ENCODE measurements at regions not wholly inside any gene's neighbourhood (a gene's known extent, or its start where the extent isn't known, plus 50 kb on each side); places are given as distances from the start of the nearest gene placed in this dataset.

DNA sequence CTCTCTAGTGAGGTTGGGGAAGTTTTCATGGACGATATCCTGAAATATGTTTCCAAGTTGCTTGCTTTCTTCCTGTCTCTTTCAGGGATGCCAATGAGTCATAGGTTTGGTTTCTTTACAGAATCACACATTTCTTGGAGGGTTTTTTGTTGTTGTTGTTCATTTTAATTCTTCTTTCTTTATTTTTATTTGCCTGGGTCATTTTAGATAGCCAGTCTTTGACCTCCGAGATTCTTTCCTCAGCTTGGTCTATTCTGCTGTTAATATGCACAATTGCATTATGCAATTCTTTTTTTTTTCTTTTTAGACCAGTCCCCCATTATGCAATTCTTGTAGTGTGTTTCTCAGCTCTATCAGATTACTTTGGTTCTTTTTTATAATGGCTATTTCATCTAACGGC lies 338.9 kb downstream of the AEBP2 start:
- no peak for DNase-seq (ENCODE audit: extremely low spot score)
- TF ChIP-seq, protein P1, sequence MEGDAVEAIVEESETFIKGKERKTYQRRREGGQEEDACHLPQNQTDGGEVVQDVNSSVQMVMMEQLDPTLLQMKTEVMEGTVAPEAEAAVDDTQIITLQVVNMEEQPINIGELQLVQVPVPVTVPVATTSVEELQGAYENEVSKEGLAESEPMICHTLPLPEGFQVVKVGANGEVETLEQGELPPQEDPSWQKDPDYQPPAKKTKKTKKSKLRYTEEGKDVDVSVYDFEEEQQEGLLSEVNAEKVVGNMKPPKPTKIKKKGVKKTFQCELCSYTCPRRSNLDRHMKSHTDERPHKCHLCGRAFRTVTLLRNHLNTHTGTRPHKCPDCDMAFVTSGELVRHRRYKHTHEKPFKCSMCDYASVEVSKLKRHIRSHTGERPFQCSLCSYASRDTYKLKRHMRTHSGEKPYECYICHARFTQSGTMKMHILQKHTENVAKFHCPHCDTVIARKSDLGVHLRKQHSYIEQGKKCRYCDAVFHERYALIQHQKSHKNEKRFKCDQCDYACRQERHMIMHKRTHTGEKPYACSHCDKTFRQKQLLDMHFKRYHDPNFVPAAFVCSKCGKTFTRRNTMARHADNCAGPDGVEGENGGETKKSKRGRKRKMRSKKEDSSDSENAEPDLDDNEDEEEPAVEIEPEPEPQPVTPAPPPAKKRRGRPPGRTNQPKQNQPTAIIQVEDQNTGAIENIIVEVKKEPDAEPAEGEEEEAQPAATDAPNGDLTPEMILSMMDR (IDR thresholded peaks at IDR 0.05; ENCODE audit: control extremely low read depth, extremely low read depth, low read depth, missing control alignments): no peak
- CTCF ChIA-PET: interaction anchor here (0.8 to 1.7 kb wide), 3 partner anchors 19 to 39 kb away, joined by 3 to 4 read pairs (median 4); no protein-coding TSS in a partner anchor
- POLR2A ChIA-PET: no interaction called here

- CTCF ChIA-PET: interaction anchor here (0.8 to 1.7 kb wide), 3 partner anchors 18 to 40 kb away, joined by 3 to 4 read pairs (median 4); no protein-coding TSS in a partner anchor
- no peak for DNase-seq (ENCODE audit: extremely low spot score)
- POLR2A ChIA-PET: no interaction called here
These were observed 339.5 kb downstream of the AEBP2 start for GRCh38 chr12:19778797-19779196.

GRCh38 chr12:19779395-19780056 lies 340.2 kb downstream of the AEBP2 start:
- TF ChIP-seq, protein P1 (IDR thresholded peaks at IDR 0.05; ENCODE audit: control extremely low read depth, extremely low read depth, low read depth, missing control alignments): no peak
- POLR2A ChIA-PET: no interaction called here
- DNase-seq (ENCODE audit: extremely low spot score): no peak
- CTCF ChIA-PET: interaction anchor here (1.1 to 1.5 kb wide), 3 partner anchors 10 to 28 kb away, joined by 3 to 6 read pairs (median 3); no protein-coding TSS in a partner anchor

More at GRCh38 chr12:19778797-19779196, 339.5 kb downstream of the AEBP2 start:
- TF ChIP-seq, protein P1 (IDR thresholded peaks at IDR 0.05; ENCODE audit: control extremely low read depth, extremely low read depth, low read depth, missing control alignments): no peak

DNA sequence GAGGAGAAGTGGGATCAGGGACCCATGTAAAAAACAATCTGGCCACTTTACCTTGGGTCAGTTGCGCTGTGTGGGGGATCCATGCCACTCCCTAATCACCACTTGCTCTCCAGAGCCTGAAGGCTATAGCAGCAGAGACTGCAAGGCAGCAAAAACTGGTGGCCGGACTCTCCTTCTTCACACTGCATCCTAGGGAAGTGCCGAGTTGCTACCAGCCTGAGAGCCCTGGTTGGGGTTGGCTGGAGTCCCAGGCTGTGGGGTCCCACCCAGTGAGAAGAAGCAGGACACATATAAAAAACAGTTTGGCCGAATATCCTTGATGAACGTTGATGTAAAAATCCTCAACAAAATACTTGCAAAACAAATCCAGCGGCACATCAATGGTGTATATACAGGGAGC lies 341.2 kb downstream of the AEBP2 start:
- DNase-seq (ENCODE audit: extremely low spot score): no peak
- ChIA-PET POLR2A (no interaction called here), CTCF (interaction anchor here (1.1 to 1.5 kb wide), 3 partner anchors 11 to 27 kb away, joined by 3 to 6 read pairs (median 3); no protein-coding TSS in a partner anchor)
- TF ChIP-seq, protein P1 (IDR thresholded peaks at IDR 0.05; ENCODE audit: control extremely low read depth, extremely low read depth, low read depth, missing control alignments): no peak

GRCh38 chr12:19783547-19784444 lies 344.5 kb downstream of the AEBP2 start:
- CTCF ChIA-PET: interaction anchor here (1.5 kb wide), 1 partner anchor 12 kb away, joined by 4 read pairs; no protein-coding TSS in a partner anchor
- no peak for DNase-seq (ENCODE audit: extremely low spot score)
- POLR2A ChIA-PET: no interaction called here

DNA sequence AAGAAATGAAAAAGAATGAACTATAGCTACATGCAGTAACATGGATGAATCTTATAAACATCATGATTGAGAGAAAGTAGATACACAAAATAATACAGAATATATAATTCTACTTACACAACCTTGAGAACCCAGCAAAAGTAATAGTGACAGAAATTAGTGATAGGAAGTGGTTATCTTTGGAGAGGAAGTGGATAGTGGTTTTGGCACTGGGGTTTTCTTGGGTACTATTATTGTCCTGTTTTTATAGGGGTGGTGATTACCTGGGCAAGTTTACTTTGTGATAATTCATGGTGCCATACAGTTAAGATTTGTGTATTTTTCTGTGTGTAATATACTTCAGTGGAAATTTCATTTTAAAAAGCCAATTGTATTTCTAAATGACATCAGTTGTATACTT lies 352.7 kb downstream of the AEBP2 start:
- DNase-seq (ENCODE audit: extremely low spot score): no peak
- POLR2A ChIA-PET: no interaction called here
- CTCF ChIA-PET: interaction anchor here (1.3 kb wide), 1 partner anchor 10 kb away, joined by 4 read pairs; no protein-coding TSS in a partner anchor
- TF ChIP-seq, protein P1 (IDR thresholded peaks at IDR 0.05; ENCODE audit: control extremely low read depth, extremely low read depth, low read depth, missing control alignments): no peak

More at GRCh38 chr12:19783547-19784444, 344.5 kb downstream of the AEBP2 start:
- TF ChIP-seq, protein P1 (IDR thresholded peaks at IDR 0.05; ENCODE audit: control extremely low read depth, extremely low read depth, low read depth, missing control alignments): no peak

Data from GM10248 (cell line).